GM18507 (cell line): ENCODE measurements at regions not wholly inside any gene's neighbourhood (a gene's known extent, or its start where the extent isn't known, plus 50 kb on each side); places are given as distances from the start of the nearest gene placed in this dataset.

Source experiments
- DNase-seq: peaks from one replicate; pipeline ENCODE4 v3.0.0; 2011; ENCODE audit warnings: low read depth; ENCODE audit not compliant: insufficient read length; ENCODE audit errors: extremely low spot score
- FAIRE-seq: peaks from 2 replicates; lab custom pipeline; 2011; peaks lifted over from hg19 to GRCh38; lab: Jason Lieb, UNC

- DNase-seq (no peak), FAIRE-seq (no peak)
Measured at GRCh38 chr5:173758676-173759075, 129.5 kb upstream of the CPEB4 start.

- no peak for FAIRE-seq
- no peak for DNase-seq
Measured at GRCh38 chr5:173759691-173760090, 128.5 kb upstream of the CPEB4 start.

- DNase-seq (no peak), FAIRE-seq (no peak)
Measured at GRCh38 chr5:173760461-173761177, 127.5 kb upstream of the CPEB4 start.

GRCh38 chr5:173761178-173761513 lies 127.0 kb upstream of the CPEB4 start:
- no peak for FAIRE-seq
- no peak for DNase-seq

- FAIRE-seq: no peak
- no peak for DNase-seq
Measured at GRCh38 chr5:173762045-173762444, 126.1 kb upstream of the CPEB4 start.

- no peak for DNase-seq
- no peak for FAIRE-seq
Measured at GRCh38 chr5:173762930-173763329, 125.2 kb upstream of the CPEB4 start.

- FAIRE-seq (no peak), DNase-seq (no peak)
Measured at GRCh38 chr5:173763410-173763809, 124.7 kb upstream of the CPEB4 start.

- DNase-seq (no peak), FAIRE-seq (no peak)
Measured at GRCh38 chr5:173764332-173765028, 123.7 kb upstream of the CPEB4 start.

GRCh38 chr5:173765029-173765644 lies 123.0 kb upstream of the CPEB4 start:
- no peak for DNase-seq
- FAIRE-seq: no peak

GRCh38 chr5:173765661-173766060 lies 122.5 kb upstream of the CPEB4 start:
- DNase-seq (no peak), FAIRE-seq (no peak)

- no peak for DNase-seq
- no peak for FAIRE-seq
Measured at GRCh38 chr5:173767574-173768266, 120.4 kb upstream of the CPEB4 start.

- no peak for FAIRE-seq
- no peak for DNase-seq
Measured at GRCh38 chr5:173768267-173768806, 119.8 kb upstream of the CPEB4 start.

- no peak for DNase-seq
- no peak for FAIRE-seq
Measured at GRCh38 chr5:173768891-173769290, 119.3 kb upstream of the CPEB4 start.

- DNase-seq (no peak), FAIRE-seq (no peak)
Measured at GRCh38 chr5:173770637-173771036, 117.5 kb upstream of the CPEB4 start.

GRCh38 chr5:173771121-173771724 lies 116.9 kb upstream of the CPEB4 start:
- no peak for DNase-seq
- no peak for FAIRE-seq

- FAIRE-seq: no peak
Measured at GRCh38 chr5:173771725-173772383, 116.3 kb upstream of the CPEB4 start.

GRCh38 chr5:173772384-173773059 lies 115.6 kb upstream of the CPEB4 start:
- FAIRE-seq: no peak

More at GRCh38 chr5:173771725-173772383, 116.3 kb upstream of the CPEB4 start:
- DNase-seq: no peak

GRCh38 chr5:173774271-173774761 lies 113.8 kb upstream of the CPEB4 start:
- DNase-seq (no peak), FAIRE-seq (no peak)

More at GRCh38 chr5:173772384-173773059, 115.6 kb upstream of the CPEB4 start:
- no peak for DNase-seq
